Naive thymus-derived CD4-positive, alpha-beta T cell (primary cell): ENCODE measurements at regions not wholly inside any gene's neighbourhood (a gene's known extent, or its start where the extent isn't known, plus 50 kb on each side); places are given as distances from the start of the nearest gene placed in this dataset.

Experiments
- ATAC-seq: fragments of 150-1000 bp; cut with Tn5 transposase; 2 replicates; pipeline ENCODE4 v1.10.0; 2021; ENCODE audit warnings: mild to moderate bottlenecking, moderate library complexity
- CTCF ChIA-PET: fragments of 350-600 bp; sonication (Branson Sonifier 250); formaldehyde crosslinking; loops from one replicate; lab custom pipeline; 2021; ENCODE audit warnings: antibody characterized with exemption; lab: Charles Lee
- POLR2A ChIA-PET: fragments of 350-600 bp; sonication (Branson Sonifier 250); formaldehyde crosslinking; loops from one replicate; lab custom pipeline; 2021; ENCODE audit warnings: antibody characterized with exemption, inconsistent platforms; lab: Charles Lee
- DNase-seq, 9 donors: peaks; one replicate each; pipeline versions ENCODE4 v3.0.0 to v3.0.0-alpha.2; 2020 to 2022; ENCODE audit warnings: mixed read lengths in 1 of 9
- H3K27ac ChIP-seq: one replicate; pipeline ENCODE4 v1.7.0; 2013; ENCODE audit warnings: mild to moderate bottlenecking, low read depth, low read length, moderate library complexity
- H3K27me3 ChIP-seq, 2 donors: one replicate each; pipeline ENCODE4 v1.7.0; 2013; ENCODE audit warnings: low read length in 2 of 2, mild to moderate bottlenecking in 2 of 2, moderate library complexity in 2 of 2; ENCODE audit not compliant: control insufficient read depth in 2 of 2, insufficient read depth in 2 of 2
- H3K36me3 ChIP-seq, 3 experiments: 1 replicate in 2 of 3; 2 replicates in 1 of 3; pipeline ENCODE4 v1.7.0; 2013; ENCODE audit warnings: low read length in 3 of 3, mild to moderate bottlenecking in 3 of 3, moderate library complexity in 1 of 3; ENCODE audit not compliant: insufficient read depth in 3 of 3, control insufficient read depth in 2 of 3
- H3K4me1 ChIP-seq, 2 donors: one replicate each; pipeline ENCODE4 v1.7.0; 2013; ENCODE audit warnings: low read length in 2 of 2, mild to moderate bottlenecking in 2 of 2, moderate library complexity in 1 of 2; ENCODE audit not compliant: control insufficient read depth in 2 of 2, insufficient read depth in 2 of 2
- H3K4me3 ChIP-seq: 2 replicates; pipeline ENCODE4 v1.7.0; 2013; ENCODE audit warnings: mild to moderate bottlenecking, low read length
- H3K9me3 ChIP-seq, 3 experiments: 1 replicate in 2 of 3; 2 replicates in 1 of 3; pipeline ENCODE4 v1.7.0; 2013; ENCODE audit warnings: low read length in 3 of 3; ENCODE audit not compliant: control insufficient read depth in 2 of 3
- H3K27ac Mint-ChIP-seq, 9 donors: one replicate each; pipeline ENCODE4 v1.8.0; 2020 to 2022; ENCODE audit warnings: mixed read lengths in 9 of 9, mild to moderate bottlenecking in 8 of 9, moderate library complexity in 5 of 9, inconsistent platforms in 2 of 9
- H3K27me3 Mint-ChIP-seq, 5 donors: one replicate each; pipeline ENCODE4 v1.8.0; 2021 to 2022; ENCODE audit warnings: mixed read lengths in 5 of 5, mild to moderate bottlenecking in 1 of 5
- H3K36me3 Mint-ChIP-seq, 5 donors: one replicate each; pipeline ENCODE4 v1.8.0; 2020 to 2022; ENCODE audit warnings: mixed read lengths in 5 of 5, mild to moderate bottlenecking in 3 of 5, inconsistent platforms in 1 of 5
- H3K4me1 Mint-ChIP-seq, 7 donors: one replicate each; pipeline ENCODE4 v1.8.0; 2020 to 2022; ENCODE audit warnings: mixed read lengths in 7 of 7, mild to moderate bottlenecking in 3 of 7, inconsistent platforms in 1 of 7
- H3K4me3 Mint-ChIP-seq, 10 donors: one replicate each; pipeline ENCODE4 v1.8.0; 2020 to 2022; ENCODE audit warnings: mild to moderate bottlenecking in 10 of 10, mixed read lengths in 10 of 10, moderate library complexity in 6 of 10, inconsistent platforms in 2 of 10
- H3K9me3 Mint-ChIP-seq, 11 donors: one replicate each; pipeline ENCODE4 v1.8.0; 2020 to 2022; ENCODE audit warnings: mixed read lengths in 11 of 11, mild to moderate bottlenecking in 4 of 11, inconsistent platforms in 1 of 11, moderate library complexity in 1 of 11
- intact Hi-C, 2 donors: fragments of 100-400 bp; cut with micrococcal nuclease; formaldehyde crosslinking; loops; one replicate each; pipeline ENCODE4 v1.15.1; 2023

GRCh38 chr3:84522893-84523292, 435.9 kb upstream of the CADM2 start:
- Histone ChIP-seq H3K4me1 (no peaks in the 10 kb centered on the region), H3K27ac (no peak overlapping the region), H3K4me3 (no peak overlapping the region), H3K9me3 (no peaks in the 10 kb centered on the region), H3K27me3 (no peaks in the 10 kb centered on the region), H3K36me3 (no peaks in the 10 kb centered on the region)
- no peaks in the 10 kb centered on the region for H3K27me3 Mint-ChIP-seq
- DNase-seq = no peak
- H3K36me3 Mint-ChIP-seq = no peaks in the 10 kb centered on the region
- peaks cover 2 to 28% (median 7%) of the 10 kb centered on the region in 11 donors for H3K9me3 Mint-ChIP-seq
- intact Hi-C loops = no loop called here
- CTCF ChIA-PET = interaction anchor here (0.6 kb wide), 1 partner anchor 1376 kb away, joined by 3 read pairs; no protein-coding TSS in a partner anchor
- ATAC-seq = no peak
- no peak overlapping the region for H3K4me3 Mint-ChIP-seq
- H3K4me1 Mint-ChIP-seq = no peaks in the 10 kb centered on the region
- H3K27ac Mint-ChIP-seq = no peak overlapping the region
- POLR2A ChIA-PET = no interaction called here

DNA sequence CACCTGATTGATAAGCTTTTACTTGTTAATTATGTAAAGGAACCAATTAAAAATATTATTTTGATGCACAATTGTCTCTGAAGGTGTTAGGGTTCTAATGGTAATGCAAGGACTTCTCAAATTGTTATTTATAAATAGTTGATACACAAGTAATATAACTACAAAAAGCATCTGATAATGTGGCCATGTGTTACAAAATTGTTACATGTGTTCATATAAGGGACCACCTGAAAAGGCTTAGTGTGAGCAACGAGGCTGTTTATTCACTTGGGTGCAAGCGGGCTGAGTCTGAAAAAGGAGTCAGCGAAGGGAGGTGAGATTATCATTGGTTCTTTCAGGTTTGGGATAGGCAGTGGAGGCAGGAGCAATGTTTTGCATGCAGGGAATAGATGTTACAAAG, 421.9 kb upstream of the CADM2 start:
- Histone ChIP-seq H3K27ac (no peak overlapping the region), H3K9me3 (peaks cover 0 to 6% (median 0%) of the 10 kb centered on the region in 3 experiments), H3K4me3 (no peak overlapping the region), H3K36me3 (no peaks in the 10 kb centered on the region), H3K27me3 (no peaks in the 10 kb centered on the region), H3K4me1 (no peaks in the 10 kb centered on the region)
- H3K27ac Mint-ChIP-seq = no peak overlapping the region
- intact Hi-C loops = no loop called here
- ChIA-PET CTCF (no interaction called here), POLR2A (no interaction called here)
- H3K4me3 Mint-ChIP-seq = no peak overlapping the region
- H3K4me1 Mint-ChIP-seq = no peaks in the 10 kb centered on the region
- H3K27me3 Mint-ChIP-seq = no peaks in the 10 kb centered on the region
- no peak for DNase-seq
- ATAC-seq = no peak
- H3K36me3 Mint-ChIP-seq = no peaks in the 10 kb centered on the region
- peaks cover 10 to 45% (median 23%) of the 10 kb centered on the region in 11 donors for H3K9me3 Mint-ChIP-seq

- Mint-ChIP-seq H3K4me1 (no peaks in the 10 kb centered on the region), H3K27ac (no peak overlapping the region), H3K4me3 (no peak overlapping the region), H3K36me3 (no peaks in the 10 kb centered on the region), H3K27me3 (no peaks in the 10 kb centered on the region), H3K9me3 (peaks cover 4 to 37% (median 19%) of the 10 kb centered on the region in 11 donors)
- H3K4me1 ChIP-seq = no peaks in the 10 kb centered on the region
- ChIA-PET CTCF (no interaction called here), POLR2A (no interaction called here)
- DNase-seq = no peak
- H3K9me3 ChIP-seq = peaks cover 0 to 6% (median 0%) of the 10 kb centered on the region in 3 experiments
- H3K36me3 ChIP-seq = no peaks in the 10 kb centered on the region
- intact Hi-C loops = no loop called here
- H3K27ac ChIP-seq = no peak overlapping the region
- ATAC-seq = no peak
- H3K27me3 ChIP-seq = no peaks in the 10 kb centered on the region
- no peak overlapping the region for H3K4me3 ChIP-seq
Observed at GRCh38 chr3:84538597-84538996, 420.2 kb upstream of the CADM2 start.

DNA sequence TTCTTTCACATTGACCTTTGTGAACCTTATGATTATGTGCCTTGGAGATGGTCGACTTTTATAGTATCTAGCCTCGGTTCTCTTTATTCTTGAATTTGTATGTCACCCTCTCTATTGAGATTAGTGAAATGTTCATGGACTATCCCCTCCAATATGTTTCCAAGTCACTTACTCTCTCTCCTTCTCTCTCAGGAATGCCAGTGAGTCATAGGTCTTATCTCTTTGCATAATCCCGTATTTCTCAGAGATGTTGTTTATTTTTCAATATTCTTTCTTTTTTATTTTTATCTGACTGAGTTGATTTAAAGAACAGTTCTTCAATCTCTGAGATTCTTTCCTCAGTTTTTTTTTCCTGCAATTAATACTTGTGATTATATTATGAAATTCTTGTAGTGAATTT, 411.6 kb upstream of the CADM2 start:
- DNase-seq = no peak
- no peaks in the 10 kb centered on the region for H3K36me3 Mint-ChIP-seq
- Histone ChIP-seq H3K4me3 (no peak overlapping the region), H3K27ac (no peak overlapping the region), H3K9me3 (no peaks in the 10 kb centered on the region), H3K36me3 (no peaks in the 10 kb centered on the region), H3K27me3 (no peaks in the 10 kb centered on the region), H3K4me1 (no peaks in the 10 kb centered on the region)
- no peak overlapping the region for H3K4me3 Mint-ChIP-seq
- intact Hi-C loops = loop anchor here in 1 of 2 donors (5.0 kb wide), 1 partner anchor 1030 kb away; no protein-coding TSS in a partner anchor
- ChIA-PET POLR2A (no interaction called here), CTCF (no interaction called here)
- peaks cover 0 to 23% (median 5%) of the 10 kb centered on the region in 11 donors for H3K9me3 Mint-ChIP-seq
- H3K27me3 Mint-ChIP-seq = no peaks in the 10 kb centered on the region
- H3K27ac Mint-ChIP-seq = no peak overlapping the region
- ATAC-seq = no peak
- no peaks in the 10 kb centered on the region for H3K4me1 Mint-ChIP-seq

- no peaks in the 10 kb centered on the region for H3K36me3 ChIP-seq
- DNase-seq (no peak), ATAC-seq (no peak)
- no peaks in the 10 kb centered on the region for H3K9me3 ChIP-seq
- no peak overlapping the region for H3K27ac ChIP-seq
- ChIA-PET CTCF (interaction anchor here (0.6 kb wide), 1 partner anchor 12 kb away, joined by 9 read pairs; no protein-coding TSS in a partner anchor), POLR2A (no interaction called here)
- Mint-ChIP-seq H3K27ac (no peak overlapping the region), H3K4me1 (no peaks in the 10 kb centered on the region), H3K4me3 (peak overlapping the region in 1 of 10 donors; percentile 17), H3K9me3 (peaks cover 0 to 23% (median 5%) of the 10 kb centered on the region in 11 donors), H3K27me3 (no peaks in the 10 kb centered on the region), H3K36me3 (no peaks in the 10 kb centered on the region)
- no peaks in the 10 kb centered on the region for H3K27me3 ChIP-seq
- intact Hi-C loops = loop anchor here in 1 of 2 donors (5.0 kb wide), 1 partner anchor 1029 kb away; no protein-coding TSS in a partner anchor
- no peak overlapping the region for H3K4me3 ChIP-seq
- H3K4me1 ChIP-seq = no peaks in the 10 kb centered on the region
Observed at GRCh38 chr3:84547971-84548970, 410.5 kb upstream of the CADM2 start.

GRCh38 chr3:84555629-84556028, 403.2 kb upstream of the CADM2 start:
- DNase-seq = no peak
- Mint-ChIP-seq H3K9me3 (peaks cover 0 to 20% (median 2%) of the 10 kb centered on the region in 11 donors), H3K4me1 (no peaks in the 10 kb centered on the region), H3K27ac (no peak overlapping the region), H3K27me3 (no peaks in the 10 kb centered on the region), H3K36me3 (no peaks in the 10 kb centered on the region), H3K4me3 (no peak overlapping the region)
- Histone ChIP-seq H3K4me3 (no peak overlapping the region), H3K36me3 (no peaks in the 10 kb centered on the region), H3K27me3 (no peaks in the 10 kb centered on the region), H3K4me1 (no peaks in the 10 kb centered on the region), H3K9me3 (no peaks in the 10 kb centered on the region), H3K27ac (no peak overlapping the region)
- intact Hi-C loops = no loop called here
- ChIA-PET POLR2A (no interaction called here), CTCF (no interaction called here)
- no peak for ATAC-seq
